Esophagus muscularis mucosa (tissue), 4 donors: ENCODE measurements at regions not wholly inside any gene's neighbourhood (a gene's known extent, or its start where the extent isn't known, plus 50 kb on each side); places are given as distances from the start of the nearest gene placed in this dataset.

Experiments
- DNase-seq: peaks from one replicate; pipeline ENCODE4 v3.0.0-alpha.2; 2017; ENCODE audit errors: extremely low spot score
- H3K27ac ChIP-seq, 4 donors: fragments of 200-600 bp; sonication (generic); replicated peaks in 1 of 4; 1 replicate in 3 of 4; 2 replicates in 1 of 4; pipeline ENCODE4 v1.5.1; 2016 to 2019; ENCODE audit warnings: mild to moderate bottlenecking in 1 of 4
- H3K27me3 ChIP-seq, 4 donors: fragments of 200-600 bp; sonication (generic); one replicate each; pipeline versions ENCODE4 v1.5.1 to v1.6.0; 2016 to 2019
- H3K36me3 ChIP-seq, 4 donors: fragments of 200-600 bp; sonication (generic); one replicate each; pipeline ENCODE4 v1.5.1; 2016 to 2019
- H3K4me1 ChIP-seq, 4 donors: fragments of 200-600 bp; sonication (generic); one replicate each; pipeline ENCODE4 v1.5.1; 2016 to 2019
- H3K4me3 ChIP-seq, 4 donors: fragments of 200-600 bp; sonication (generic); 1 replicate in 2 of 4; 2 replicates in 2 of 4; pipeline ENCODE4 v1.5.1; 2016 to 2019; ENCODE audit warnings: mild to moderate bottlenecking in 4 of 4, moderate library complexity in 1 of 4
- H3K9me3 ChIP-seq, 4 donors: fragments of 200-600 bp; sonication (generic); 1 replicate in 3 of 4; 2 replicates in 1 of 4; pipeline ENCODE4 v1.5.1; 2016 to 2019
- EP300 ChIP-seq: sonication (generic); formaldehyde crosslinking; IDR thresholded peaks from one replicate; pipeline ENCODE4 v1.6.1; 2017; ENCODE audit warnings: antibody characterized with exemption
- POLR2A ChIP-seq: fragments of 450-650 bp; IDR thresholded peaks from one replicate; pipeline ENCODE4 v1.6.1; 2017; ENCODE audit warnings: antibody characterized with exemption, moderate library complexity, mild to moderate bottlenecking, low read depth
- POLR2AphosphoS5 ChIP-seq, 2 donors: sonication (generic); formaldehyde crosslinking; IDR thresholded peaks; one replicate each; pipeline ENCODE4 v1.6.1; 2017; ENCODE audit warnings: antibody characterized with exemption in 2 of 2
- whole genome bisulfite sequencing: methylation state at CpG from one replicate; pipeline ENCODE4 v1.1.5; 2018; 5-methylcytosine and 5-hydroxymethylcytosine counted together
- intact Hi-C: fragments of 100-400 bp; cut with DNase I; formaldehyde crosslinking; loops from one replicate; pipeline ENCODE4 v1.15.1; 2023
- TF ChIP-seq, protein P1 (sequence below), 3 experiments: fragments of 200-600 bp in 2 of 3; fragments of 450-650 bp in 1 of 3; sonication (generic) in 2 of 3; IDR thresholded peaks; one replicate each; pipeline ENCODE4 v1.5.1; 2017 to 2019; ENCODE audit warnings: antibody characterized with exemption in 3 of 3, mild to moderate bottlenecking in 2 of 3, moderate library complexity in 1 of 3

DNA sequence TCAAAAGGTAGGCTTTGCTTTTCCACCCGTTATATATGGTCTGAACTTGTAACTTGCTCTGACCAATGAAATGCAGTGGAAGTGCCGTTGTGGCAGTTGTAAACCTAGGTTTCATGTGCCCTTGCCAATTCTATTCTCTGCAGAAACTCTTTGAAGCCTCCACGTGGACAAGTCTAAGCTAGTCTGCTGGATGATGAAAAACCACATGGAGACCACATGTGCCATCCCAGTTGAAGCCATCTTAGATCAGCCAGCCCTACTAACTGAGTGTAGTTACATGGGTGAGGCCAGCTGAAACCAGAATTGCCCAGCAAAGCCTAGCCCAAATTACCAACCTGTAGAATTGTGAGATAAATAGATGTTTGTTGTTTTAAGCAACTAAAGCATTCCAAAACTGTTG, 183.7 kb upstream of the KCNH8 start:
- intact Hi-C loops: no loop called here
- Histone ChIP-seq H3K4me3 (no peak overlapping the region), H3K9me3 (no peaks in the 10 kb centered on the region)

DNA sequence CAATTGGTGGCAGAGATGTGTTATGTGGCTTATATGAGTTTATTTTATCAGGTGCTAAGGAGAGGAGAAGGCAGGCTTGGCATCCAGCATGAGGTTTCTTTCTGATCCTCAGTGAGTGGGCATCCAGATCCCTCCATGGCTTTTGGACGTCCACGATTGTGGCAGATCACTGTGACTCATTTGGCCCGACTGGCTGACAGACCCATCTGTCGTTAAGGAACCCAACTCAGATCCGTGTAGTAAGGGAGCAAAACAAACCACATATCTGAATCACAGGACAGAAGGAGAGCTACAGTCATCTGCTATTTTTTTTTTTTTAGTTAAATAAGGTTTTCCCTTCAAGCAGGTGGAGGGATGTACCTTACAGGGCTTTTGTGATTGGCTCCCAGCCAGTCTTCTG, 197.0 kb upstream of the KCNH8 start:
- intact Hi-C loops: no loop called here
- WGBS: 86% methylated on average over 5 of the region's 5 CpGs
- no peak overlapping the region for H3K4me3 ChIP-seq

More for the DNA sequence above, 183.7 kb upstream of the KCNH8 start:
- no peaks in the 10 kb centered on the region for H3K36me3 ChIP-seq
- TF ChIP-seq POLR2AphosphoS5 (IDR thresholded peaks at IDR 0.05) (no peak), EP300 (no peak), POLR2A (no peak)
- TF ChIP-seq, protein P1, sequence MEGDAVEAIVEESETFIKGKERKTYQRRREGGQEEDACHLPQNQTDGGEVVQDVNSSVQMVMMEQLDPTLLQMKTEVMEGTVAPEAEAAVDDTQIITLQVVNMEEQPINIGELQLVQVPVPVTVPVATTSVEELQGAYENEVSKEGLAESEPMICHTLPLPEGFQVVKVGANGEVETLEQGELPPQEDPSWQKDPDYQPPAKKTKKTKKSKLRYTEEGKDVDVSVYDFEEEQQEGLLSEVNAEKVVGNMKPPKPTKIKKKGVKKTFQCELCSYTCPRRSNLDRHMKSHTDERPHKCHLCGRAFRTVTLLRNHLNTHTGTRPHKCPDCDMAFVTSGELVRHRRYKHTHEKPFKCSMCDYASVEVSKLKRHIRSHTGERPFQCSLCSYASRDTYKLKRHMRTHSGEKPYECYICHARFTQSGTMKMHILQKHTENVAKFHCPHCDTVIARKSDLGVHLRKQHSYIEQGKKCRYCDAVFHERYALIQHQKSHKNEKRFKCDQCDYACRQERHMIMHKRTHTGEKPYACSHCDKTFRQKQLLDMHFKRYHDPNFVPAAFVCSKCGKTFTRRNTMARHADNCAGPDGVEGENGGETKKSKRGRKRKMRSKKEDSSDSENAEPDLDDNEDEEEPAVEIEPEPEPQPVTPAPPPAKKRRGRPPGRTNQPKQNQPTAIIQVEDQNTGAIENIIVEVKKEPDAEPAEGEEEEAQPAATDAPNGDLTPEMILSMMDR (IDR thresholded peaks at IDR 0.05): no peak
- no peaks in the 10 kb centered on the region for H3K4me1 ChIP-seq
- H3K27ac ChIP-seq: no peak overlapping the region
- no peaks in the 10 kb centered on the region for H3K27me3 ChIP-seq
- WGBS: 80% methylated on average over 3 of the region's 3 CpGs
- DNase-seq: no peak

DNA sequence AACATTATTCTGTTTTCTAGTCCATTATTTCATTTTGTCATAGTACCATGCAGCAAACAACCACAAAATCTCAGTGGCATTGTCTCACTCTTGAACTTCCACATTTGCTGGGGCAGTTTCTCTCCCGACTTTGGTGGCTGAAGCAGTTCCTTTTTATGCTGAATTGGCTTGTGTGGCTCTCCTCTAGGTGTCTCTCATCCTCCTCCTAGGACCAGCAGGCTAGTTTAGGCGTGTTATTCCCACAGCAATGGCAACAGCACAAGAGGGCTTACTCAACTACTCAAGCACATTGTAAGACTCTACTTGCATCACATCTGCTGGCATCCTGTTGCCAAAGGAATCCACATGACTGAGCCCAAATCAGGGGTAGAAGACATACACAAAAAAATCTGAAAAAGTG, 201.8 kb upstream of the KCNH8 start:
- 29% methylated on average over 2 of the region's 2 CpGs for WGBS
- H3K4me3 ChIP-seq: no peak overlapping the region
- no peak for TF ChIP-seq POLR2AphosphoS5 (IDR thresholded peaks at IDR 0.05)
- TF ChIP-seq, protein P1 (IDR thresholded peaks at IDR 0.05): no peak
- TF ChIP-seq EP300: no peak
- no peak for TF ChIP-seq POLR2A
- intact Hi-C loops: no loop called here
- H3K4me1 ChIP-seq: no peaks in the 10 kb centered on the region
- no peaks in the 10 kb centered on the region for H3K27me3 ChIP-seq
- no peaks in the 10 kb centered on the region for H3K36me3 ChIP-seq
- peaks cover 0 to 20% (median 0%) of the 10 kb centered on the region in 4 donors for H3K9me3 ChIP-seq
- H3K27ac ChIP-seq: no peak overlapping the region
- DNase-seq: no peak

More for the DNA sequence above, 197.0 kb upstream of the KCNH8 start:
- Histone ChIP-seq H3K27me3 (no peaks in the 10 kb centered on the region), H3K27ac (no peak overlapping the region), H3K9me3 (no peaks in the 10 kb centered on the region), H3K4me1 (no peaks in the 10 kb centered on the region), H3K36me3 (no peaks in the 10 kb centered on the region)
- DNase-seq: no peak
- no peak for TF ChIP-seq EP300
- TF ChIP-seq, protein P1 (IDR thresholded peaks at IDR 0.05): no peak
- TF ChIP-seq POLR2A: no peak
- no peak for TF ChIP-seq POLR2AphosphoS5 (IDR thresholded peaks at IDR 0.05)

DNA sequence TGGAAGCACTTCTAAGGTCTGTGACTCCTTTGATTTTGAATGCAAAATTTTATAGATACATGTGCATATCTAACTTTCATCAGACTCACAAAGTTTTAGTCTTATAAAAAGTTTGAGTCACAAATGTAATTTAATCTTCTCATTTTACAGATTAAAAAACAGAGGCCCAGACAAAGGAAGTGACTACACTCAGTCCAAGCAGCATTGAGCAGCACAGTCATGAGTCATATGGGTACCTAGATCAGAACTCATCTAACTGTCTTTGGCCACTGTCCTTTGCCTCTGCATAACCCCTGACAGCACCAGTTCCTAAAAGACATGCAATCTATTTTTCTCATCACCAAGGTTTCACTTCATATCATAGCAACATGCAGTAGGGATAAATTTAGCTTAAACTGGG, 210.7 kb upstream of the KCNH8 start:
- peaks cover 0 to 2% (median 0%) of the 10 kb centered on the region in 4 donors for H3K9me3 ChIP-seq
- DNase-seq: no peak
- no peaks in the 10 kb centered on the region for H3K27me3 ChIP-seq
- intact Hi-C loops: no loop called here
- H3K27ac ChIP-seq: no peak overlapping the region
- no peak overlapping the region for H3K4me3 ChIP-seq
- H3K4me1 ChIP-seq: no peaks in the 10 kb centered on the region
- no peaks in the 10 kb centered on the region for H3K36me3 ChIP-seq
- TF ChIP-seq, protein P1 (IDR thresholded peaks at IDR 0.05): no peak
- TF ChIP-seq EP300: no peak
- TF ChIP-seq POLR2A: no peak
- no peak for TF ChIP-seq POLR2AphosphoS5 (IDR thresholded peaks at IDR 0.05)

DNA sequence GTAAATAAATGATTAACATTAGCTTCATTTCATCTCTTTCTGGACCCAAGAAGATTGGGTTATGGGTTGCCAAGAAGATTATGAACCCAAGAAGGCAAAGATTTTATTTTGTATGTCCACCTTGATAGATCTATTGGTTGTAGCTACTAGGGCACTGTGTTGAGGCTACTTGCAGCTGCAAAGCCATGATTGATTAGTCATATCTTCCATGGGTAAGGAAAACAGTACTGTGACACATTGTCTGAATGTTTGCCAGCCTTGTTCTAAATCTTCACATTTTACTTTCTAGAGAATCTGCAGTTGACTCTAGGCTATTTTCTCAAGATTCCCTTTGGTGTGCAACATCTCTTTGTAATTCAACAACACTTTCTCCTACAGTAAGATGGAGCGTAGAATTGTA, 229.2 kb upstream of the KCNH8 start:
- no peak overlapping the region for H3K4me3 ChIP-seq
- no peak for DNase-seq
- H3K27me3 ChIP-seq: no peaks in the 10 kb centered on the region
- WGBS: 81% methylated on average over 1 of the region's 1 CpG
- no peak for TF ChIP-seq POLR2AphosphoS5 (IDR thresholded peaks at IDR 0.05)
- no peak for TF ChIP-seq EP300
- TF ChIP-seq, protein P1 (IDR thresholded peaks at IDR 0.05): no peak
- no peak for TF ChIP-seq POLR2A
- intact Hi-C loops: no loop called here
- no peak overlapping the region for H3K27ac ChIP-seq
- no peaks in the 10 kb centered on the region for H3K4me1 ChIP-seq
- H3K9me3 ChIP-seq: no peaks in the 10 kb centered on the region
- H3K36me3 ChIP-seq: no peaks in the 10 kb centered on the region
